ENCODE measurements at regions not wholly inside any gene's neighbourhood (a gene's known extent, or its start where the extent isn't known, plus 50 kb on each side); places are given as distances from the start of the nearest gene placed in this dataset.

DNA sequence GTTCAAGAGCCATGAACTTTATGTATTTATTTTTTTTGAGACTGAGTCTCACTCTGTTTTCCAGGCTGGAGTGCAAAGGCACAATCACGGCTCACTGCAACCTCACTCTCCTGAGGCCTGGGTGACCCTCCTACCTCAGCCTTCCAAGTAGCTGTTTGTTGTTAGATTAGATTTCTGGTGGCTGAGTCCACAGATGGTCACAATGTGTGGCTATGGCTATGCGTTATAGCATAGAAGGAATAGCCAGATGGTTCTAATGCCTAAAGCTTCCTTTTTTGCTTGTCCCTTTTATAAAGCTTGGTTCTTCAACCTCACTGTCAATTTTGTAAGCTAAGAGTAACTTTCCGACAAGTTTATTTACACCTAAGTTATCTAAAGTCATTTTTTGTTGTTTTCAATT, 62.3 kb upstream of the FMN2 start:
- TF ChIP-seq EZH2 (IDR thresholded peaks at IDR 0.05) (no peak), POLR2AphosphoS5 (IDR thresholded peaks at IDR 0.05; ENCODE audit: borderline replicate concordance, low read depth, low read length) (no peak), FOXP2 (optimal IDR thresholded peaks at IDR 0.05; ENCODE audit: control extremely low read depth, extremely low read length, insufficient read depth) (no peak)

Measured in SK-N-MC (cell line).